Activated CD8-positive, alpha-beta T cell treated with anti-CD3 and anti-CD28 coated beads for 36 hours (primary cell): ENCODE measurements at regions not wholly inside any gene's neighbourhood (a gene's known extent, or its start where the extent isn't known, plus 50 kb on each side); places are given as distances from the start of the nearest gene placed in this dataset.

Source experiments
- ATAC-seq: fragments of 200-7000 bp; cut with Tn5 transposase; one replicate; pipeline ENCODE4 v1.10.0; 2021; ENCODE audit warnings: mild to moderate bottlenecking, moderate library complexity
- CTCF ChIA-PET: fragments of 350-600 bp; sonication (Branson Sonifier 250); formaldehyde crosslinking; loops from one replicate; lab custom pipeline; 2021; ENCODE audit warnings: antibody characterized with exemption; lab: Charles Lee
- POLR2A ChIA-PET: fragments of 350-600 bp; sonication (Branson Sonifier 250); formaldehyde crosslinking; loops from one replicate; lab custom pipeline; 2021; ENCODE audit warnings: antibody characterized with exemption; lab: Charles Lee
- DNase-seq: peaks from one replicate; pipeline ENCODE4 v3.0.0-alpha.2; 2020
- H3K27ac Mint-ChIP-seq: one replicate; pipeline ENCODE4 v1.8.0; 2021; ENCODE audit warnings: mild to moderate bottlenecking, mixed read lengths
- H3K27me3 Mint-ChIP-seq: one replicate; pipeline ENCODE4 v1.8.0; 2021; ENCODE audit warnings: mixed read lengths
- H3K36me3 Mint-ChIP-seq: one replicate; pipeline ENCODE4 v1.8.0; 2021; ENCODE audit warnings: low read depth, mixed read lengths
- H3K4me1 Mint-ChIP-seq: one replicate; pipeline ENCODE4 v1.8.0; 2021; ENCODE audit warnings: low read depth, mixed read lengths
- H3K4me3 Mint-ChIP-seq: one replicate; pipeline ENCODE4 v1.8.0; 2021; ENCODE audit warnings: mild to moderate bottlenecking, moderate library complexity, mixed read lengths
- H3K9me3 Mint-ChIP-seq: one replicate; pipeline ENCODE4 v1.8.0; 2021; ENCODE audit warnings: mixed read lengths
- intact Hi-C: fragments of 100-400 bp; cut with micrococcal nuclease; formaldehyde crosslinking; loops from one replicate; pipeline ENCODE4 v1.10.0; 2022
- TF ChIP-seq, protein P1 (sequence below): fragments of 200-600 bp; IDR thresholded peaks from one replicate; pipeline ENCODE4 v1.8.0; 2022; ENCODE audit warnings: antibody characterized with exemption, mild to moderate bottlenecking

DNA sequence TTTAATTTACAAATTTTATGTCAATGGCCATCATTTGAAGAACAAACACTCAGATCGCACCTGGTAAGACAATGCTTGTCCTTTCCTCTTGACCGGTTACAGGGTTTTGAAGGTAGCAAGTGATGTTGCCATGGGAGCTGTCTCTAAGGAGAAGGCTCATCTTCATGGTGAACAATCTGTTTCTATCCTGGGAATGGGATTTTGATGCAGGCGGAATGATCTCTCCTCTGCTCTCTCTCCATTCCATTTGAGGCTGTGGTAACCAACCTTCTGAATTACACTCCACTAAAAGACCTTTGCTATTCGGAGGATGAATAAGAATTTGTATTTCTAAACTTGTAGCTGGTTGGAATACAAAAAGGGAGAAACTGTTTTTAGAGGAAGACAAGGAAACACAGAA lies 57.9 kb upstream of the SLC5A9 start:
- ChIA-PET POLR2A (no interaction called here), CTCF (no interaction called here)
- Mint-ChIP-seq H3K27ac (no peak overlapping the region), H3K36me3 (no peaks in the 10 kb centered on the region), H3K27me3 (peaks cover 8% of the 10 kb centered on the region), H3K4me1 (no peaks in the 10 kb centered on the region), H3K4me3 (no peak overlapping the region), H3K9me3 (peaks cover 4% of the 10 kb centered on the region)
- intact Hi-C loops, result no loop called here
- ATAC-seq (no peak), DNase-seq (no peak)
- TF ChIP-seq, protein P1, sequence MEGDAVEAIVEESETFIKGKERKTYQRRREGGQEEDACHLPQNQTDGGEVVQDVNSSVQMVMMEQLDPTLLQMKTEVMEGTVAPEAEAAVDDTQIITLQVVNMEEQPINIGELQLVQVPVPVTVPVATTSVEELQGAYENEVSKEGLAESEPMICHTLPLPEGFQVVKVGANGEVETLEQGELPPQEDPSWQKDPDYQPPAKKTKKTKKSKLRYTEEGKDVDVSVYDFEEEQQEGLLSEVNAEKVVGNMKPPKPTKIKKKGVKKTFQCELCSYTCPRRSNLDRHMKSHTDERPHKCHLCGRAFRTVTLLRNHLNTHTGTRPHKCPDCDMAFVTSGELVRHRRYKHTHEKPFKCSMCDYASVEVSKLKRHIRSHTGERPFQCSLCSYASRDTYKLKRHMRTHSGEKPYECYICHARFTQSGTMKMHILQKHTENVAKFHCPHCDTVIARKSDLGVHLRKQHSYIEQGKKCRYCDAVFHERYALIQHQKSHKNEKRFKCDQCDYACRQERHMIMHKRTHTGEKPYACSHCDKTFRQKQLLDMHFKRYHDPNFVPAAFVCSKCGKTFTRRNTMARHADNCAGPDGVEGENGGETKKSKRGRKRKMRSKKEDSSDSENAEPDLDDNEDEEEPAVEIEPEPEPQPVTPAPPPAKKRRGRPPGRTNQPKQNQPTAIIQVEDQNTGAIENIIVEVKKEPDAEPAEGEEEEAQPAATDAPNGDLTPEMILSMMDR, result no peak

DNA sequence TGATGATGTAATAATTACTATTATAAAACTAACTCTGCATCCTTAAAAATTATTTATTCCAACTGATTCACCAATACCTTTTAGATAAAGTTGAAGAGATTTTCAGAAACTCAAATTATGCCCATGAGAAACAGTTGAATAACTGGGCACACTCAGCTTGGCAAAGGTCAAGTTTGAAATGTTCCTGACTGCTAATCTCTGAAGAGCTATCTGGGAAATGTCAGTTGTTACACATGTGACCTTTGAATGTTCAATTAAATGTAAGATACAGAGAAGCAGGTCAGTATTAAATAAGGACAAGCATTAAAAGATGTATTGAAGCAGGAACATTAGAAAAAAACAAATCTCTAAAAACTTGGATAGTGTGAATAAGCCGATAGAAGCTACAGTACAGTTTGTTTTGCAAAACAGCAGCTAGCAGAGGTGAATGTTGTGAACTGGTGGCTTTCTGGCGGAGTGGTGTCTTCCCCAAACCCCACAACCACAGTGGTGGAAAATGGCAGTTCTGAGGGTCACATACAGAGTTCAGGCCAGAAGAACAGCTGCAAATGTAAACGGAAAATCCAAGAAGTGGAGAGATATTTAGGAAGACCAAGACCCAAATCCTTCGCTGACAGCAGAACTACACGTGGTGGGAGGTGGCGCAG lies 61.9 kb upstream of the SLC5A9 start:
- ATAC-seq (no peak), DNase-seq (no peak)
- Mint-ChIP-seq H3K27ac (no peak overlapping the region), H3K4me1 (no peaks in the 10 kb centered on the region), H3K9me3 (no peaks in the 10 kb centered on the region), H3K36me3 (no peaks in the 10 kb centered on the region), H3K27me3 (peaks cover 9% of the 10 kb centered on the region), H3K4me3 (no peak overlapping the region)
- intact Hi-C loops, result no loop called here
- TF ChIP-seq, protein P1, result no peak
- CTCF ChIA-PET, result no interaction called here
- POLR2A ChIA-PET, result no interaction called here

DNA sequence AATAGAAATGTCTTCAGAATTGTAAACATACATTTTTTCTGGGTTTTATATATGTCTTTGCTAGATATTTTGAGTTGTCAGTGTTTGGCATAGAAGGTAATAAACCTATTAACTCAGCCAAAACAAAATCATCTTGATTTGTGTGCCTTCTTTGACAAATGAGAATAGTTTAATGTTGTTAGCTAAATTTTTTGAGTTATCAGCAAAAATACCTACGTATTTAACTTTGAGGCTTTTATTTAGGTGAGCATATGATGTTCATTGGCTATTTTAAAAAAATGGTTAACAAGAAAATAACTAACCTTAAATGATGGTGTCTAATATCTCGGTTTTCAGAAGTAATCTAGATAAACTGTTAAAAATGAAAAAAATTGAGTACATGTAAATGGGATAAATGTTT lies 83.2 kb upstream of the SLC5A9 start:
- Mint-ChIP-seq H3K27ac (no peak overlapping the region), H3K9me3 (no peaks in the 10 kb centered on the region), H3K4me3 (no peak overlapping the region), H3K4me1 (no peaks in the 10 kb centered on the region), H3K36me3 (no peaks in the 10 kb centered on the region), H3K27me3 (peaks cover 27% of the 10 kb centered on the region)
- DNase-seq, result no peak
- ChIA-PET CTCF (interaction anchor here (1.1 kb wide), 1 partner anchor 64 kb away, joined by 3 read pairs; no protein-coding TSS in a partner anchor), POLR2A (no interaction called here)
- no peak for ATAC-seq
- intact Hi-C loops, result no loop called here
- TF ChIP-seq, protein P1, result no peak

DNA sequence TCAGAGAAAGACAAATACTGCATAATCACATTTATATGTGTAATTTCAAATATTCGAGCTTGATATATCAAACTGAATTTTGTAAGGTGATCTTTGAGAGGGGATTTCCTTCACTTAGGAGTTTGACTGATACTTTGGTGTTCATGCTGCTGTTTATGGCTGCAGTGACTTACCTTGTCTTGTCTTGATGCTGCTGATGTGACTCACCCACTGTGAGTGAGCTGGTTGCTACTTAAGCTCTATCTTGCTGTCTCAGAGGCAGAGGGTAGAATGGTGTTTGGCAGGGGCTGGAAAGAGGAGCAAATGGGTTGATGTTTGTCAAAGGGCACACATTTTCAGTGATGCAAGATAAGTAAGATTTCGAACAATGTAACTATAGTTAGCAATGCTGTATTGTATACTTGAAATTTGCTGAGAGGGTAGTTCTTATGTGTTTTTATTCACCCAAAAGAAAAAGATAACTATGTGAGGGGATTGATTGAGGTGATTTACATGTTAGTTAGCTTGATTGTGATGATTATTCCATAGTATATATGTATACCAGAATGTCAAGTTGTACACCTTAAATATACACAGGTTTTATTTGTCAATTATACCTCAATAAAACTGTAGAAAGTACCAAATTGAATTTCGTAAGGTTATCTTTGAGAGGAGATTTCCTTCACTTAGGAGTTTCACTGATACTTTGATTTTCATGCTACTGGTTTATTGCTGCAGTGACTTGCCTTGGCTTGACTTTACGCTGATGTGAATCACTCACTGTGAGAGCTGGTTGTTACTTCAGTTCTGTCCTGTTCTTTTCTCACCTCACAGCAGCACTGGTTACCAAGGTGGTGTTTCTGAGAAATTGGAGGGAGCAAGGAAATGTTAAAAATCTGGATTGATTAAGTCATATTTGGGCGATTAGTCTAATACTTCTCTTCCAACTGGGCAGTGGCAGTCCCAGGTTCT lies 94.5 kb upstream of the SLC5A9 start:
- H3K4me3 Mint-ChIP-seq, result no peak overlapping the region
- no peak overlapping the region for H3K27ac Mint-ChIP-seq
- no peaks in the 10 kb centered on the region for H3K36me3 Mint-ChIP-seq
- TF ChIP-seq, protein P1, result no peak
- ChIA-PET POLR2A (no interaction called here), CTCF (no interaction called here)
- DNase-seq (no peak), ATAC-seq (no peak)
- intact Hi-C loops, result no loop called here
- H3K27me3 Mint-ChIP-seq, result peaks cover 16% of the 10 kb centered on the region
- H3K4me1 Mint-ChIP-seq, result no peaks in the 10 kb centered on the region
- no peaks in the 10 kb centered on the region for H3K9me3 Mint-ChIP-seq

DNA sequence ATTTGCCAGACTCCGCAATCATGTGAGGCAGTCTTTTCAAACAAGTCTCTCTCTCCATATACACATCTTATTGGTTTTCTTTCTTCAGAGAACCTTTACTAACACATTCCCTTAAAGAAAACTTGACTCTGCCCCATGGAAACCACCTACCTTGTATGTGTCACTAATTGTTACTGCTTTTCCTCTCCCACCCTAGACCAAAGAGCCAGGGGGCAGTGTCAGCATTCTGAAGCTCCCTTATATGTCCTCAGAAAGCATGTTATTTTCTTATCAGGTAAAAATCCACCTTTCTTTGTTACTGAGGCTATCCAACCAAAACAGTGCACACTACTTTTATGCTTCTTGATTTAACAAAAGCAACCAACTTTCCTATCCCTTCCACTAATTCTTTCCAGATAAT lies 98.9 kb upstream of the SLC5A9 start:
- no peak for ATAC-seq
- no peak overlapping the region for H3K4me3 Mint-ChIP-seq
- POLR2A ChIA-PET, result no interaction called here

More for the DNA sequence above, 98.9 kb upstream of the SLC5A9 start:
- DNase-seq, result no peak
- Mint-ChIP-seq H3K27me3 (peaks cover 31% of the 10 kb centered on the region), H3K36me3 (no peaks in the 10 kb centered on the region), H3K4me1 (no peaks in the 10 kb centered on the region), H3K27ac (no peak overlapping the region), H3K9me3 (no peaks in the 10 kb centered on the region)
- TF ChIP-seq, protein P1, result no peak
- intact Hi-C loops, result no loop called here
- CTCF ChIA-PET, result no interaction called here
